B cell (primary cell): ENCODE measurements at regions not wholly inside any gene's neighbourhood (a gene's known extent, or its start where the extent isn't known, plus 50 kb on each side); places are given as distances from the start of the nearest gene placed in this dataset.

Source experiments
- ATAC-seq: fragments of 200-7000 bp; cut with Tn5 transposase; one replicate; pipeline ENCODE4 v1.10.0; 2021; ENCODE audit warnings: low read depth, mild to moderate bottlenecking, moderate number of reproducible peaks, moderate library complexity
- CTCF ChIA-PET: fragments of 350-600 bp; sonication (Branson Sonifier 250); formaldehyde crosslinking; loops from one replicate; lab custom pipeline; 2021; ENCODE audit warnings: antibody characterized with exemption, inconsistent platforms; lab: Charles Lee
- POLR2A ChIA-PET: fragments of 350-600 bp; sonication (Branson Sonifier 250); formaldehyde crosslinking; loops from one replicate; lab custom pipeline; 2021; ENCODE audit warnings: antibody characterized with exemption; lab: Charles Lee
- DNase-seq: peaks from one replicate; pipeline ENCODE4 v3.0.0; 2013
- H2AFZ ChIP-seq: 2 replicates; pipeline ENCODE4 v1.6.1; 2012; ENCODE audit warnings: mild to moderate bottlenecking, low read depth, low read length; ENCODE audit not compliant: insufficient read depth, poor library complexity, severe bottlenecking
- H3K27ac ChIP-seq, 2 donors: 1 replicate in 1 of 2; 2 replicates in 1 of 2; pipeline ENCODE4 v1.5.1; 2012 to 2013; ENCODE audit warnings: low read length in 2 of 2, mild to moderate bottlenecking in 2 of 2, moderate library complexity in 1 of 2
- H3K27me3 ChIP-seq, 4 experiments: fragments of 200-600 bp in 1 of 4; sonication (generic) in 1 of 4; replicated peaks in 1 of 4; 1 replicate in 2 of 4; 2 replicates in 2 of 4; pipeline versions ENCODE4 v1.6.1 to v1.7.0; 2013 to 2016; ENCODE audit warnings: low read length in 3 of 4, mild to moderate bottlenecking in 2 of 4, mixed read lengths in 1 of 4, moderate library complexity in 1 of 4; ENCODE audit not compliant: insufficient read depth in 4 of 4, control insufficient read depth in 3 of 4; ENCODE audit errors: control extremely low read depth in 1 of 4
- H3K36me3 ChIP-seq, 2 experiments: replicated peaks in 1 of 2; 1 replicate in 1 of 2; 2 replicates in 1 of 2; pipeline versions ENCODE4 v1.6.1 to v1.7.1; 2013; ENCODE audit warnings: low read length in 1 of 2; ENCODE audit not compliant: insufficient read depth in 2 of 2, control insufficient read depth in 1 of 2; ENCODE audit errors: control extremely low read depth in 1 of 2, extremely low read depth in 1 of 2
- H3K4me1 ChIP-seq, 2 donors: fragments of 200-600 bp in 1 of 2; sonication (generic) in 1 of 2; 1 replicate in 1 of 2; 2 replicates in 1 of 2; pipeline versions ENCODE4 v1.5.1 to v1.6.1; 2013 to 2017; ENCODE audit warnings: low read length in 2 of 2; ENCODE audit not compliant: control insufficient read depth in 2 of 2, insufficient read depth in 2 of 2
- H3K4me2 ChIP-seq: replicated peaks from 2 replicates; pipeline ENCODE3; 2012; ENCODE audit warnings: mild to moderate bottlenecking, low read depth, low read length; ENCODE audit not compliant: poor library complexity, severe bottlenecking
- H3K4me3 ChIP-seq, 5 experiments: fragments of 200-600 bp in 1 of 5; sonication (generic) in 1 of 5; 1 replicate in 3 of 5; 2 replicates in 2 of 5; pipeline versions ENCODE4 v1.5.1 to v1.7.0; 2011 to 2016; ENCODE audit warnings: low read length in 4 of 5, mild to moderate bottlenecking in 4 of 5, low read depth in 2 of 5, control low read depth in 1 of 5, moderate library complexity in 1 of 5; ENCODE audit not compliant: insufficient read depth in 1 of 5; ENCODE audit errors: control extremely low read depth in 1 of 5, extremely low read depth in 1 of 5
- H3K79me2 ChIP-seq: fragments of 200-600 bp; sonication (generic); one replicate; pipeline ENCODE4 v1.6.0; 2016; ENCODE audit warnings: low read length; ENCODE audit not compliant: control insufficient read depth, insufficient read depth
- H3K9ac ChIP-seq: fragments of 200-600 bp; sonication (generic); 2 replicates; pipeline ENCODE4 v1.6.1; 2017; ENCODE audit warnings: mild to moderate bottlenecking, low read length, moderate library complexity
- H3K9me3 ChIP-seq, 3 donors: one replicate each; pipeline versions ENCODE4 v1.6.1 to v1.7.1; 2013; ENCODE audit warnings: low read length in 2 of 3; ENCODE audit not compliant: control insufficient read depth in 2 of 3, insufficient read depth in 1 of 3; ENCODE audit errors: control extremely low read depth in 1 of 3
- H4K20me1 ChIP-seq: 2 replicates; pipeline ENCODE4 v1.6.0; 2012; ENCODE audit warnings: mild to moderate bottlenecking, low read length; ENCODE audit not compliant: insufficient read depth, control insufficient read depth, poor library complexity, severe bottlenecking
- H3K27ac Mint-ChIP-seq: one replicate; pipeline ENCODE4 v1.8.0; 2021; ENCODE audit warnings: mixed read lengths
- H3K27me3 Mint-ChIP-seq: one replicate; pipeline ENCODE4 v1.8.0; 2021; ENCODE audit warnings: mixed read lengths
- H3K4me1 Mint-ChIP-seq: one replicate; pipeline ENCODE4 v1.8.0; 2021; ENCODE audit warnings: mixed read lengths
- H3K4me3 Mint-ChIP-seq: one replicate; pipeline ENCODE4 v1.8.0; 2021; ENCODE audit warnings: mixed read lengths
- H3K9me3 Mint-ChIP-seq: one replicate; pipeline ENCODE4 v1.8.0; 2022; ENCODE audit warnings: mixed read lengths; ENCODE audit not compliant: insufficient read depth
- CTCF ChIP-seq: fragments of 200-600 bp; IDR thresholded peaks from one replicate; pipeline ENCODE4 v1.8.0; 2022; ENCODE audit warnings: antibody characterized with exemption, mild to moderate bottlenecking
- EZH2 ChIP-seq: IDR thresholded peaks from 2 replicates; pipeline ENCODE4 v1.6.1; 2012; ENCODE audit warnings: borderline replicate concordance, low read depth, mild to moderate bottlenecking, moderate library complexity, low read length; ENCODE audit not compliant: insufficient read depth, poor library complexity, severe bottlenecking
- WGBS: methylation state at CpG from one replicate; pipeline ENCODE4 v1.1.5; 2013; ENCODE audit warnings: missing lambda C conversion rate; ENCODE audit not compliant: insufficient coverage; 5-methylcytosine and 5-hydroxymethylcytosine counted together
- intact Hi-C: fragments of 100-400 bp; cut with micrococcal nuclease; formaldehyde crosslinking; loops from one replicate; pipeline ENCODE4 v1.10.0; 2022

GRCh38 chr5:57402348-57402747 lies 80.3 kb downstream of the ACTBL2 start:
- Mint-ChIP-seq H3K4me3 (no peak overlapping the region), H3K9me3 (no peaks in the 10 kb centered on the region), H3K27ac (no peak overlapping the region), H3K27me3 (peaks cover 10% of the 10 kb centered on the region), H3K4me1 (no peaks in the 10 kb centered on the region)
- no peak for DNase-seq
- peaks cover 6 to 12% of the 10 kb centered on the region in 2 donors for H3K4me1 ChIP-seq
- H4K20me1 ChIP-seq, result no peaks in the 10 kb centered on the region
- no peaks in the 10 kb centered on the region for H3K9me3 ChIP-seq
- no peaks in the 10 kb centered on the region for H3K79me2 ChIP-seq
- H3K27ac ChIP-seq, result no peak overlapping the region
- ATAC-seq, result no peak
- no peak overlapping the region for H2AFZ ChIP-seq
- H3K36me3 ChIP-seq, result no peaks in the 10 kb centered on the region
- WGBS, result 83% methylated on average over 1 of the region's 2 CpGs
- no peaks in the 10 kb centered on the region for H3K27me3 ChIP-seq
- no peak overlapping the region for H3K4me3 ChIP-seq
- ChIA-PET CTCF (no interaction called here), POLR2A (no interaction called here)
- no peak for TF ChIP-seq CTCF
- TF ChIP-seq EZH2, result no peak
- intact Hi-C loops, result no loop called here
- H3K4me2 ChIP-seq, result no peak overlapping the region
- H3K9ac ChIP-seq, result no peak overlapping the region

- Histone ChIP-seq H4K20me1 (no peaks in the 10 kb centered on the region), H3K9ac (no peak overlapping the region), H3K4me3 (no peak overlapping the region), H3K27ac (no peak overlapping the region), H3K9me3 (no peaks in the 10 kb centered on the region), H3K27me3 (no peaks in the 10 kb centered on the region), H2AFZ (no peak overlapping the region), H3K36me3 (no peaks in the 10 kb centered on the region), H3K4me1 (no peaks in the 10 kb centered on the region), H3K79me2 (no peaks in the 10 kb centered on the region), H3K4me2 (no peak overlapping the region)
- Mint-ChIP-seq H3K27ac (no peak overlapping the region), H3K4me1 (no peaks in the 10 kb centered on the region), H3K9me3 (no peaks in the 10 kb centered on the region), H3K4me3 (no peak overlapping the region), H3K27me3 (peaks cover 6% of the 10 kb centered on the region)
- intact Hi-C loops, result no loop called here
- POLR2A ChIA-PET, result no interaction called here
- TF ChIP-seq CTCF, result no peak
- TF ChIP-seq EZH2, result no peak
- DNase-seq (no peak), ATAC-seq (no peak)
- 99% methylated on average over 6 of the region's 10 CpGs for WGBS
- CTCF ChIA-PET, result no interaction called here
These were observed 84.1 kb downstream of the ACTBL2 start for GRCh38 chr5:57398413-57399093.
